GM19025 (cell line): ENCODE measurements at regions not wholly inside any gene's neighbourhood (a gene's known extent, or its start where the extent isn't known, plus 50 kb on each side); places are given as distances from the start of the nearest gene placed in this dataset.
A peak's percentile ranks its signal among the peaks of the same experiment; 100 is the strongest.
"Not testable (repeated sequence)": the region's sequence is repeated elsewhere in the genome, so short reads cannot be mapped to it uniquely, and the experiment has no call there.

Source experiments
- ATAC-seq: cut with Tn5 transposase; IDR thresholded peaks from one replicate; pipeline ENCODE4 v1.9.1; 2021; ENCODE audit warnings: mild to moderate bottlenecking, low read depth, moderate library complexity; ENCODE audit not compliant: unreplicated experiment

- ATAC-seq: no peak
These were observed 615.0 kb upstream of the RGMB start for GRCh38 chr5:98158440-98158839.

DNA sequence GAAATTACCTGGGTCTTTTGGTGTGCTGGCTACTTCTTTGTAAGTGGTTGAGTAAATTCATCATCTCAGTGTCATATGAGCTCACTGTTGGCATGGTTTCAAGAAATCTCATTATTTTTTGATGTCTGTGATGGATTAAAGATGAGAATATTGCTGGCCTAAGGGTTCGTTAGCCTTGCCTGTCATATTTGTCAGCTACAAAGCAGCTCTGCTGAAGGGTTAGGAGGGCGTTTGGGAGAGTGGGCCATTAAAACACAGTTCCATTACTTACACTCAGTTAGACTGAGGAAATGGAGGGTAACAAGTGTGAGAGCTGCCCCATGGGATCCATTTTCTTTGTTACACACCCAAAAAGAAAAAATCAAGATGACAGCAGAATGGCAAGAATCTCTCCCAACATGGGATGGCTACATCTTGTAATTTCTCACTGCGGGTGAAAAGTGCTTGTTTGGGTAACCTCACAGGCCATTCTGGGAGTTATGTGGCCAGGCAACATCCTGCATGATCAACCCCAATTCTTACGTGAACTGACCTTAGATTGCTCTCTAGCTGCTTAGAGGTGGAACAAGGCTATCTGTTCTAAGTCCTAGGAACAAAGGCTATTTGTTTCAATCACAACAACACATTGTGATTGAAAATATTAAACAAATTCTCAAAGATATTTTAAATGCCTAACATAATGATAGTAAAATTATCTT lies 609.5 kb upstream of the RGMB start:
- ATAC-seq: no peak

- ATAC-seq: no peak
These were observed 604.6 kb upstream of the RGMB start for GRCh38 chr5:98168871-98169270.

DNA sequence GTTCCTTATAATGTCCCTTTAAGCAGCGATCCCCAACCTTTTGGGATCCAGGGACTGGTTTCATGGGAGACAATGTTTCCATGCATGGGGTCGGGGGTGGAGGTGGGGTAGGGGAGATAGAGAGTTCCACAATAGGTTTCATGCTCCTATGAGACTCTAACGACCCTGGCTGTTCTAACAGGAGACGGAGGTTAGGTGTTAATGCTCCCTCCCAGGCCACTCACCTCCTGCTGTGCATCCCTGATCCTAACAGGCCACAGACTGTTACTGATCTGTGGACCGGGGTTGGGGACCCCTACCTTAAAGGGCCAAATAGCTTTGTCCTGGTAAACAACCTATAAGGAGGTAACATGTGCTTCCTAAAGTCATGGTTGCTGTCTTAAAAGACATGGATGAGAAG lies 602.5 kb upstream of the RGMB start:
- ATAC-seq: no peak

DNA sequence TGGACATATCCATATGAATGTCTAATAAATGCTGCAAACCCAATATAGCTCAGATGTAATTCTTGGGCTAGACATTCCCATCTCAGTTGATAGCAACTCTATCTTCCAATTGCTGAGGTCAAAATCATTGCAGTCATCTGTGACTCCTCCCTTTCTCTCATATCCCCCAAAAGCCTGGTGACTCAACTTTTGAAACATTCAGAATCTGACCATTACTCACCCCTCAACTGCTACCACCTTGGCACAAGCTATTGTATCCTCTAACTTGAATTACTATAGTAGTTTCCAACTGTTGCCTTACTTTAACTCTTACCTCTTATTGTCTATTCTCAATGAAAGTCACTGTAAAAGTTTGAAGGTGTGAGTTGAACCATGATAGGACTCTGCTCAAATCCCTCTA lies 600.1 kb upstream of the RGMB start:
- ATAC-seq: no peak

- no peak for ATAC-seq
These were observed 598.0 kb upstream of the RGMB start for GRCh38 chr5:98175474-98175873.

DNA sequence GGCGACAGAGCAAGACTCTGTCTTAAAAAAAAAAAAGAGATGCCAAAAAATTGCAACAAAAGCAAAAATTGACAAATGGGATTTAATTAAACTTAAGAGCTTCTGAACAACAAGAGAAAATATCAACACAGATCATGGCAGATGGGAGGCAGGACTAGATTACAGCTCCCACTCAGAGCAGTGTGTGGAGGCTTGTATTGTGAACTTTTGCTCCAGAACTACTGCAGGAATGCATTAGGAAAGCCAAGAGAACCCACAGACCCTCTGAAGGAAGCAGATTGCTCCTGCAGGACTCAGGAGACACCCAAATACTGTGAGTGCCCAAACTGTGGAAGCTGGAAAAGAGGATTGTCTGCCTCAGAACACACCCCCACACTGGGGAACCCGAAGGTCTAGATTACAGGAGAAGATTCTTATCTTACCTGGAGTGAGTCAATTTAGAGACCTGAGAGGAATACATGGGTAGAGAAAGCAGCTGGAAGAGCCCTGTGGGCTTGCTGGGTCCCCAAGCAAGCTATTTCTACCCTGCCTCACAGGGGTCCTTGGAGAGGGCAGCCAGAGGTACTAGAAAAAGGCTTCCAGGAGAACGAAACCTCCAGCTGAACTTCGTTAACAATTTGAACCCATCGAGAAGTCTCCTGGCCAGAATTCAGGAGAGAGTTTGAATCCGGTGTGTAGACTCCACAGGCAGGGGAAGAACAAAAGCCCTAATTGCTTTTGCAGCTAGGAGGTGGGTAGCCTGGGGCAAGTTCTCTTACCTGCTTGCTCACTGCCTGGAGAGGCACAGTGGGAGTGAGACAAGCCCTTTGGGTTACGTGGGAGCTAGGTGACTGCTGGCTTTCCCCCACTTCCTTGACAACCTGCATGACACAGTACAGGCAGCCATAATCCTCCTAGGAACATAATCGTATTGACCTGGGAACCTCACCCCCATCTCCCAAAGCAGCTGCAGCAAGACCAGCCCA lies 593.4 kb upstream of the RGMB start:
- no peak for ATAC-seq

DNA sequence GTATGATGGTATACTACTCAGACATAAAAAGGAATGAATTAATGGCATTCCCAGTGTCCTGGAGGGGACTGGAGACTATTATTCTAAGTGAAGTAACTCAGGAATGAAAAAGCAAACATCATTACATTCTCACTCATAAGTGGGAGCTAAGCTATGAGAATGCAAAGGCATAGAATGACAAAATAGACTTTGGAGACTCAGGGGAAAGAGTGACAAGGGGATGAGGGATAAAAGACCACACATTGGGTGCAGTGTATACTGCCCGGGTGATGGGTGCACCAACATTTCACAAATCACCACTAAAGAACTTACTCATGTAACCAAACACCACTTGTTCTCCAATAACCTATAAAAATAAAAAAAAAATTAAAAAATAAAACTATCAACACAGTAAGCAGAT lies 587.3 kb upstream of the RGMB start:
- ATAC-seq: no peak

GRCh38 chr5:98187945-98188344 lies 585.5 kb upstream of the RGMB start:
- ATAC-seq: no peak

DNA sequence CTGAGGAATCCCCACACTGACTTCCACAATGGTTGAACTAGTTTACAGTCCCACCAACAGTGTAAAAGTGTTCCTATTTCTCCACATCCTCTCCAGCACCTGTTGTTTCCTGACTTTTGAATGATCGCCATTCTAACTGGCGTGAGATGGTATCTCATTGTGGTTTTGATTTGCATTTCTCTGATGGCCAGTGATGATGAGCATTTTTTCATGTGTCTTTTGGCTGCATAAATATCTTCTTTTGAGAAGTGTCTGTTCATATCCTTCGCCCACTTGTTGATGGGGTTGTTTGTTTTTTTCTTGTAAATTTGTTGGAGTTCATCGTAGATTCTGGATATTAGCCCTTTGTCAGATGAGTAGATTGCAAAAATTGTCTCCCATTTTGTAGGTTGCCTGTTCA lies 583.1 kb upstream of the RGMB start:
- not testable (repeated sequence) for ATAC-seq

DNA sequence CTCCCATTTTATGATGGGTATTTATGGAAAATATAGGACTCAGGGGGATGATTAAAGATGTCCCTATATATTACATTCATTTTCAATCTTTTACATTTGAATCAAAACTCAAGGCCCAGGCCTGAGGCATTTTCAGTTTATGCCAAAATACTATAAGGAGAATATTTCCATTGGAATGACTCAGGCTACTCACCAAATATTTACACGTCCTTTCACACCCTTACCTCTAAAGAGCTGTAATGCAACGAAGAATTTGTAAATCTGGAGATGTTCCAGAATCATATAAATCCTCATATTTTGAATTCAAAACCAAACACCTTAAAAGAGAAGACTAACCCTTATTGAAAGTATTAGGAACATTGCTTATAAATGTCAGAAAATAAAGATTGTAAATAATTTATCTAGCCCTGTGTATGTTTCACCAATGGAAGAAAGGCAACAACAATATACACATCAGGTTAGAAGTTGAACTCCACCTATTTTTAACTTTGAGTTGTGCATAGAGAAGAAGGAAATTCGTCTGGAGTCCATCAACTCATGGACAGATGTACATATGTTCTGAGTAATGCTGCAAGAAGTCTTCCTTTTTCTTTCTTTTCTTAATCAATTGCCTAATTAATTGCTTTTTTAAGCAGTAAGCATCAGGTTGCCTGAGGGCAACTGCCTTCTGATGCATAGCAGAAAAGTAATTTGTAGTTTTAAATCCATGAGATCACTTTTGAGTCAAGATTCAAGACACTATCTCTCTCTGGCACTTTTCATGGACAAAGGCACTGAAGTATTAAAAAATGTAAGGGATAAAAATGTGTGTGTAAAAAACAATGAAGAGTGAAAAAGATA lies 579.3 kb upstream of the RGMB start:
- no peak for ATAC-seq

DNA sequence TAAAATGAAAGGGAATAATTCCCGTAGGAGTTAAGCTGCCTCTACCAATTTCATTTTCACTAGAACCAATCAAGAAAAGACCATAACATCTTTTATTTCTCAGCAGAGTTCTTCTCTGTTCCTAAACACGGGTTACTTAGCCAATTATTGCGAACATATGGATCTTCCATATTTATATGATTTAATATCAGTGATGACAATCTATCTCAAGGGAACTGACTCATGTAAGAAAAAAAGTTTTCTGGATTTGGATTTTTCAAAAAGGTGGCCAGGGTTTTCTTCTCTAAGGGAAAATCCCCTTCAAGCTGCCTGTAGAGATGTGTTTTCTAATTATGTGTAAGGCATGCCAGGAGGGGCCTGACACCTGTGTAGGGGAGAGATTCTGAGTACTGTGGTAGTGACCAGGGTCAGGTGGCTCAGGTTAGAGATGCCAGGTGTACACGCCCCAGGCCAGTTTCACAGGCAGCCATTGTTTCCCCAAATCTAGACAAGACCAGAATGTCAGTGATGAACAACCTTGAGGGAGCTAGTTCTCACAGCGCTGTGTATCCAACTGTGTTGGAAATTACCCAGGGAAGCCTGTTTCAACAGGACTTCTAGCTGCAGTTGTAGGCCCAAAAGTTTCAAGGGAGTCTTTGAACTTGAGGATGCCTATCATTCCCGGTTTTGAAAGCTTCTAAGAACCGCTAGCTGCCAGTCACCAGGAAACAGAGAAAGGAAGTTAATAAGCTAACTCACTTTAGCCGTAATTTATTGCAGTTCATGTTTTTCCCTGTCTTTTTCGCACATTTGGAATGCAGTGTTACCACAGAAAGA lies 572.5 kb upstream of the RGMB start:
- ATAC-seq: no peak

GRCh38 chr5:98204798-98205197 lies 568.7 kb upstream of the RGMB start:
- ATAC-seq: no peak

GRCh38 chr5:98205691-98206461 lies 567.6 kb upstream of the RGMB start:
- ATAC-seq: no peak

DNA sequence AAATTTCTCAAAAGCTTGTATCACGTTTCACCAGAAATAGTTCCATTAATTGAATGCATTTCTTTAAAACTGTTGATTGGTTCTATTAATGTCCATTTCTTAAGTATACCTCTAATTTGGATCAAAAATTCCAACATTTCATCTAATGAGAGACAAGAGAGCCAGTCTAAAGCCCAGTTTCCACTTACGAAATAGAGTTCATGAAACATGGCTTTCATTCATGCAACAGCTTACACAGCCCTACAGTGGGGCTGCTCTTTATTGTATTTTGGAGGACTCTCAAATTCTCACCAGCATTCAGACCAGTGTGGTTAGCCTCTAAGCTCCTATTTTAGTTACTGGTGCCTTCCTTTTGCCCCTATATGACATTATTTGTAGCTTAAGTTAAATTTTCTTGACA lies 566.9 kb upstream of the RGMB start:
- ATAC-seq: no peak

GRCh38 chr5:98209418-98209817 lies 564.0 kb upstream of the RGMB start:
- ATAC-seq: no peak

GRCh38 chr5:98214240-98215051 lies 559.0 kb upstream of the RGMB start:
- no peak for ATAC-seq

DNA sequence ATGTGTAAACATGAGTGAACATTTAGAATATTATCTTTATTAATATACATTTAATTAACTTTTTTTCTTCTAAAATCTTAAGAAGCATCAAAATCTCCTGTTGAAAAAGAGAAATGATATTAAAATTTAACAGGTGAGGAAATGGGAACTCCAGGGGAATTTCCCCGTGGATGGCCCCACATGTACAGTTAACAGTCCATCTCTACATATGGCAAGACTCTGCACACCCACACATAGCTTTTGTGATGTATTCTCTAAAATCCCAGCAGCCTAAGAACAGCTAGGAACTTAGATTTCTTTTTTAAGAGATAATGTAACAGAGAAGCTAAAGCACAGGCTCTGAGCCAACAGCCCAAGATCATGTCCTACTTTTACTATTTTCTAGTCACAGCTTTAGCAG lies 556.3 kb upstream of the RGMB start:
- peak; percentile 49 for ATAC-seq

DNA sequence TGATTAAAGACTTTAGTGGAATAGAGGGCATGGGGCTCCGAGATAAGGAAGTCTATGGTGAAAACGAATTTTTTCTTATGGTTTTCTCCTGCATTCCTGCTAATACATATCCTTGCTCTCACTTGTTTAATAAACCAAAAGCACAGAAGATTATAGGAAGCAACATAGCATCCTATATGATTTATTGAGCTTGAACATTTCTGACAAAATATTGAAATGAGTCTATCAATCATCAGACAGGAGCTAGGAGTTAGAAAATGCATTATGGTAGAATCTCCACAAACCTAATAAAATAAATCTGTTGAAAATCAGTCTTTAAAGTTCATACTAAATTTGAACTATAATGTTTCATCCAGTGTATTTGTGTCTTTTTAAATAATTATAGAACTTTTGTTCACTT lies 554.6 kb upstream of the RGMB start:
- ATAC-seq: no peak
